H9 (cell line): ENCODE measurements at regions not wholly inside any gene's neighbourhood (a gene's known extent, or its start where the extent isn't known, plus 50 kb on each side); places are given as distances from the start of the nearest gene placed in this dataset.

Source experiments
- DNase-seq: peaks from one replicate; pipeline ENCODE4 v3.0.0-alpha.2; 2017
- H2AFZ ChIP-seq: one replicate; pipeline ENCODE4 v1.6.1; 2013; ENCODE audit warnings: mild to moderate bottlenecking, low read length, control low read depth, moderate library complexity
- H2AK5ac ChIP-seq: 2 replicates; pipeline ENCODE4 v1.6.1; 2013; ENCODE audit warnings: low read length, control low read depth, mixed read lengths; ENCODE audit not compliant: insufficient read length
- H2BK120ac ChIP-seq: one replicate; pipeline ENCODE4 v1.6.1; 2013; ENCODE audit warnings: low read depth, mild to moderate bottlenecking, low read length, control low read depth, inconsistent platforms; ENCODE audit not compliant: poor library complexity, severe bottlenecking
- H2BK12ac ChIP-seq: 2 replicates; pipeline ENCODE4 v1.6.1; 2013; ENCODE audit warnings: low read length, control low read depth, mixed read lengths, low read depth; ENCODE audit not compliant: insufficient read length
- H2BK15ac ChIP-seq: 2 replicates; pipeline ENCODE4 v1.6.1; 2013; ENCODE audit warnings: low read depth, low read length, control low read depth
- H2BK20ac ChIP-seq: one replicate; pipeline ENCODE4 v1.6.1; 2013; ENCODE audit warnings: low read depth, mild to moderate bottlenecking, low read length, control low read depth, inconsistent platforms; ENCODE audit not compliant: poor library complexity, severe bottlenecking
- H2BK5ac ChIP-seq: 2 replicates; pipeline ENCODE4 v1.6.1; 2013; ENCODE audit warnings: low read length, control low read depth, mixed read lengths; ENCODE audit not compliant: insufficient read length
- H3K14ac ChIP-seq: 2 replicates; pipeline ENCODE4 v1.6.1; 2013; ENCODE audit warnings: low read length, control low read depth; ENCODE audit not compliant: insufficient read depth
- H3K18ac ChIP-seq: 2 replicates; pipeline ENCODE4 v1.6.1; 2013; ENCODE audit warnings: low read depth, mild to moderate bottlenecking, mixed read lengths, low read length, control low read depth; ENCODE audit not compliant: insufficient read length
- H3K23ac ChIP-seq: 2 replicates; pipeline ENCODE4 v1.6.1; 2013; ENCODE audit warnings: low read length, control low read depth, mixed read lengths, low read depth; ENCODE audit not compliant: insufficient read length
- H3K23me2 ChIP-seq: 2 replicates; pipeline ENCODE4 v1.6.1; 2013; ENCODE audit warnings: low read depth, mild to moderate bottlenecking, mixed read lengths, low read length, control low read depth; ENCODE audit not compliant: insufficient read length, poor library complexity, severe bottlenecking
- H3K27ac ChIP-seq: 2 replicates; pipeline ENCODE4 v1.5.1; 2013; ENCODE audit warnings: low read length, control low read depth, mixed read lengths, low read depth; ENCODE audit not compliant: insufficient read length
- H3K27me3 ChIP-seq: 2 replicates; pipeline ENCODE4 v1.6.1; 2013; ENCODE audit warnings: low read length, control low read depth, inconsistent platforms; ENCODE audit not compliant: insufficient read depth
- H3K4ac ChIP-seq: 2 replicates; pipeline ENCODE4 v1.6.1; 2013; ENCODE audit warnings: low read depth, mild to moderate bottlenecking, control low read depth, inconsistent platforms, low read length, moderate library complexity
- H3K4me1 ChIP-seq: 2 replicates; pipeline ENCODE4 v1.6.1; 2013; ENCODE audit warnings: low read length, control low read depth, inconsistent platforms; ENCODE audit not compliant: insufficient read depth
- H3K4me2 ChIP-seq: 2 replicates; pipeline ENCODE4 v1.6.1; 2013; ENCODE audit warnings: low read length, control low read depth, mixed read lengths; ENCODE audit not compliant: insufficient read length, insufficient read depth
- H3K56ac ChIP-seq: 2 replicates; pipeline ENCODE4 v1.6.1; 2013; ENCODE audit warnings: low read depth, mild to moderate bottlenecking, mixed read lengths, low read length, control low read depth; ENCODE audit not compliant: insufficient read length
- H3K79me1 ChIP-seq: 2 replicates; pipeline ENCODE4 v1.6.1; 2013; ENCODE audit warnings: low read depth, mild to moderate bottlenecking, moderate library complexity, low read length, control low read depth, inconsistent platforms; ENCODE audit not compliant: insufficient read depth, poor library complexity, severe bottlenecking
- H3K79me2 ChIP-seq: 2 replicates; pipeline ENCODE4 v1.6.1; 2013; ENCODE audit warnings: low read length, control low read depth, inconsistent platforms; ENCODE audit not compliant: insufficient read depth
- H3K9ac ChIP-seq: 2 replicates; pipeline ENCODE4 v1.6.1; 2013; ENCODE audit warnings: low read length, control low read depth, mixed read lengths; ENCODE audit not compliant: insufficient read length; ENCODE audit errors: extremely low read depth
- H3K9me3 ChIP-seq: one replicate; pipeline ENCODE4 v1.6.1; 2013; ENCODE audit warnings: low read depth, low read length, inconsistent platforms; ENCODE audit not compliant: control insufficient read depth
- H3T11ph ChIP-seq: one replicate; pipeline ENCODE4 v1.6.1; 2013; ENCODE audit warnings: mild to moderate bottlenecking, low read length, control low read depth, inconsistent platforms
- H4K20me1 ChIP-seq: one replicate; pipeline ENCODE4 v1.6.1; 2013; ENCODE audit not compliant: control insufficient read depth, insufficient read length, insufficient read depth
- H4K5ac ChIP-seq: 2 replicates; pipeline ENCODE4 v1.6.1; 2013; ENCODE audit warnings: low read depth, mild to moderate bottlenecking, mixed read lengths, low read length, control low read depth; ENCODE audit not compliant: insufficient read length
- H4K8ac ChIP-seq: replicated peaks from 2 replicates; pipeline ENCODE4 v1.6.1; 2013; ENCODE audit warnings: low read length, control low read depth, mixed read lengths, low read depth; ENCODE audit not compliant: insufficient read length
- H4K91ac ChIP-seq: 2 replicates; pipeline ENCODE4 v1.6.1; 2013; ENCODE audit warnings: low read depth, mild to moderate bottlenecking, moderate library complexity, mixed read lengths, low read length, control low read depth; ENCODE audit not compliant: insufficient read length
- H3K27ac Mint-ChIP-seq, 3 experiments: 2 replicates in 2 of 3; 3 replicates in 1 of 3; pipeline ENCODE4 v1.8.0; 2020 to 2021; ENCODE audit warnings: mixed read lengths in 3 of 3, mild to moderate bottlenecking in 1 of 3, moderate library complexity in 1 of 3
- H3K27me3 Mint-ChIP-seq: 2 replicates; pipeline ENCODE4 v1.8.0; 2021; ENCODE audit warnings: low read depth, mild to moderate bottlenecking, moderate library complexity, mixed read lengths
- H3K36me3 Mint-ChIP-seq, 3 experiments: 2 replicates in 2 of 3; 3 replicates in 1 of 3; pipeline ENCODE4 v1.8.0; 2020 to 2021; ENCODE audit warnings: low read depth in 3 of 3, mixed read lengths in 3 of 3; ENCODE audit not compliant: insufficient read depth in 1 of 3
- H3K4me1 Mint-ChIP-seq, 2 experiments: 2 replicates each; pipeline ENCODE4 v1.8.0; 2020; ENCODE audit warnings: mixed read lengths in 2 of 2
- H3K4me3 Mint-ChIP-seq, 2 experiments: 2 replicates in 1 of 2; 3 replicates in 1 of 2; pipeline ENCODE4 v1.8.0; 2020 to 2021; ENCODE audit warnings: mild to moderate bottlenecking in 2 of 2, mixed read lengths in 2 of 2, moderate library complexity in 1 of 2
- H3K9me3 Mint-ChIP-seq, 2 experiments: 2 replicates in 1 of 2; 3 replicates in 1 of 2; pipeline ENCODE4 v1.8.0; 2020; ENCODE audit warnings: mild to moderate bottlenecking in 2 of 2, mixed read lengths in 2 of 2, moderate library complexity in 1 of 2
- CTCF ChIP-seq: fragments of 200-600 bp; sonication (generic); conservative IDR thresholded peaks from 3 replicates; pipeline ENCODE4 v1.8.0; 2021; ENCODE audit warnings: antibody characterized with exemption, mild to moderate bottlenecking

GRCh38 chr1:242613266-242613815 is 88.8 kb upstream of the PLD5 start:
- no peak overlapping the region for H2BK15ac ChIP-seq
- no peak overlapping the region for H3K18ac ChIP-seq
- no peak overlapping the region for H3T11ph ChIP-seq
- no peak for TF ChIP-seq CTCF
- no peak overlapping the region for H3K9ac ChIP-seq
- no peak overlapping the region for H3K23ac ChIP-seq
- H3K27ac ChIP-seq = no peak overlapping the region
- H3K79me1 ChIP-seq = no peaks in the 10 kb centered on the region
- H3K4me2 ChIP-seq = no peak overlapping the region
- Mint-ChIP-seq H3K4me3 (no peak overlapping the region), H3K4me1 (peaks cover 0 to 4% of the 10 kb centered on the region in 2 experiments; a peak in 1 of 4 replicates), H3K36me3 (peaks cover 0 to 6% (median 2%) of the 10 kb centered on the region in 3 experiments; a peak in 4 of 7 replicates), H3K27me3 (peaks cover 7% of the 10 kb centered on the region), H3K27ac (no peak overlapping the region), H3K9me3 (peaks cover 8 to 10% of the 10 kb centered on the region in 2 experiments; a peak in 4 of 5 replicates)
- no peak overlapping the region for H2BK120ac ChIP-seq
- H2BK20ac ChIP-seq = no peak overlapping the region
- H3K4me1 ChIP-seq = no peaks in the 10 kb centered on the region
- no peak overlapping the region for H4K5ac ChIP-seq
- no peaks in the 10 kb centered on the region for H3K79me2 ChIP-seq
- H3K23me2 ChIP-seq = no peaks in the 10 kb centered on the region
- no peak overlapping the region for H4K8ac ChIP-seq
- no peak overlapping the region for H3K4ac ChIP-seq
- H2AK5ac ChIP-seq = no peak overlapping the region
- no peaks in the 10 kb centered on the region for H3K27me3 ChIP-seq
- no peak overlapping the region for H3K56ac ChIP-seq
- H4K91ac ChIP-seq = no peak overlapping the region
- no peak overlapping the region for H3K14ac ChIP-seq
- H2BK12ac ChIP-seq = no peak overlapping the region
- no peaks in the 10 kb centered on the region for H4K20me1 ChIP-seq
- H3K9me3 ChIP-seq = no peaks in the 10 kb centered on the region
- H2BK5ac ChIP-seq = no peak overlapping the region
- no peak overlapping the region for H2AFZ ChIP-seq
- DNase-seq = no peak
